Neural progenitor cell (in vitro differentiated cells): ENCODE measurements at regions not wholly inside any gene's neighbourhood (a gene's known extent, or its start where the extent isn't known, plus 50 kb on each side); places are given as distances from the start of the nearest gene placed in this dataset.

ENCODE experiments used
- DNase-seq: peaks from one replicate; pipeline ENCODE4 v3.0.0-alpha.2; 2016; ENCODE audit warnings: low spot score
- H2AFZ ChIP-seq: fragments of 200-600 bp; sonication (generic); replicated peaks from 2 replicates; pipeline ENCODE4 v1.6.1; 2016; ENCODE audit warnings: antibody characterized with exemption
- H3F3A ChIP-seq: fragments of 200-600 bp; sonication (generic); 2 replicates; pipeline ENCODE4 v1.6.1; 2016; ENCODE audit warnings: antibody characterized with exemption, low read depth
- H3K27ac ChIP-seq: fragments of 200-600 bp; sonication (generic); 2 replicates; pipeline ENCODE4 v1.5.1; 2016; ENCODE audit warnings: mild to moderate bottlenecking
- H3K27me3 ChIP-seq: fragments of 200-600 bp; sonication (generic); 2 replicates; pipeline ENCODE4 v1.6.1; 2016; ENCODE audit warnings: mild to moderate bottlenecking, moderate library complexity
- H3K36me3 ChIP-seq: fragments of 200-600 bp; sonication (generic); 2 replicates; pipeline ENCODE4 v1.5.1; 2016
- H3K4me1 ChIP-seq: fragments of 200-600 bp; sonication (generic); 2 replicates; pipeline ENCODE4 v1.6.1; 2016; ENCODE audit warnings: mixed run types
- H3K4me2 ChIP-seq: fragments of 200-600 bp; sonication (generic); 2 replicates; pipeline ENCODE4 v1.6.1; 2016
- H3K4me3 ChIP-seq: fragments of 200-600 bp; sonication (generic); 2 replicates; pipeline ENCODE4 v1.5.1; 2016
- H3K79me2 ChIP-seq: fragments of 200-600 bp; sonication (generic); 2 replicates; pipeline ENCODE4 v1.6.1; 2016; ENCODE audit warnings: low read depth
- H3K9ac ChIP-seq: fragments of 200-600 bp; sonication (generic); 2 replicates; pipeline ENCODE4 v1.6.1; 2016
- H3K9me3 ChIP-seq: fragments of 200-600 bp; sonication (generic); 2 replicates; pipeline ENCODE4 v1.5.1; 2016; ENCODE audit warnings: low read depth
- H4K20me1 ChIP-seq: fragments of 200-600 bp; sonication (generic); 2 replicates; pipeline ENCODE4 v1.6.1; 2016; ENCODE audit warnings: low read depth
- H3K27ac Mint-ChIP-seq: 3 replicates; pipeline ENCODE4 v1.8.0; 2021; ENCODE audit warnings: mixed read lengths
- H3K27me3 Mint-ChIP-seq: 2 replicates; pipeline ENCODE4 v1.8.0; 2022; ENCODE audit warnings: low read depth, mild to moderate bottlenecking, inconsistent platforms, moderate library complexity, mixed read lengths; ENCODE audit not compliant: insufficient read depth
- H3K36me3 Mint-ChIP-seq: 3 replicates; pipeline ENCODE4 v1.8.0; 2021; ENCODE audit warnings: mixed read lengths
- H3K4me1 Mint-ChIP-seq: 3 replicates; pipeline ENCODE4 v1.8.0; 2021; ENCODE audit warnings: mixed read lengths
- H3K4me3 Mint-ChIP-seq: 3 replicates; pipeline ENCODE4 v1.8.0; 2021; ENCODE audit warnings: mild to moderate bottlenecking, moderate library complexity, mixed read lengths
- H3K9me3 Mint-ChIP-seq: 3 replicates; pipeline ENCODE4 v1.8.0; 2020; ENCODE audit warnings: mixed read lengths
- CTCF ChIP-seq: fragments of 200-600 bp; sonication (generic); IDR thresholded peaks from 2 replicates; pipeline ENCODE4 v1.5.1; 2017; ENCODE audit warnings: antibody characterized with exemption, mild to moderate bottlenecking
- EZH2 ChIP-seq: fragments of 200-600 bp; sonication (generic); IDR thresholded peaks from 2 replicates; pipeline ENCODE4 v1.6.1; 2017; ENCODE audit warnings: antibody characterized with exemption, mild to moderate bottlenecking, moderate library complexity
- EZH2phosphoT487 ChIP-seq: fragments of 200-600 bp; sonication (generic); IDR thresholded peaks from 2 replicates; pipeline ENCODE4 v1.6.1; 2017; ENCODE audit warnings: antibody characterized with exemption

GRCh38 chr6:47375426-47375825, 65.7 kb upstream of the TNFRSF21 start:
- H3K27ac ChIP-seq: no peak overlapping the region
- no peak overlapping the region for H3K4me3 ChIP-seq
- H3K4me2 ChIP-seq: no peak overlapping the region
- H3F3A ChIP-seq: no peaks in the 10 kb centered on the region
- no peaks in the 10 kb centered on the region for H3K9me3 ChIP-seq
- no peaks in the 10 kb centered on the region for H3K4me1 Mint-ChIP-seq
- H3K27me3 Mint-ChIP-seq: peaks cover 2% of the 10 kb centered on the region
- H3K4me1 ChIP-seq: no peaks in the 10 kb centered on the region
- no peak overlapping the region for H3K9ac ChIP-seq
- H3K79me2 ChIP-seq: no peaks in the 10 kb centered on the region
- H3K9me3 Mint-ChIP-seq: no peaks in the 10 kb centered on the region
- no peak overlapping the region for H3K4me3 Mint-ChIP-seq
- no peak for DNase-seq
- TF ChIP-seq EZH2phosphoT487 (no peak), EZH2 (no peak), CTCF (no peak)
- no peaks in the 10 kb centered on the region for H3K36me3 ChIP-seq
- H3K27me3 ChIP-seq: no peaks in the 10 kb centered on the region
- no peak overlapping the region for H3K27ac Mint-ChIP-seq
- H2AFZ ChIP-seq: no peak overlapping the region
- H3K36me3 Mint-ChIP-seq: no peaks in the 10 kb centered on the region
- H4K20me1 ChIP-seq: no peaks in the 10 kb centered on the region

GRCh38 chr6:47376930-47377329, 67.2 kb upstream of the TNFRSF21 start:
- Histone ChIP-seq H3K36me3 (no peaks in the 10 kb centered on the region), H2AFZ (no peak overlapping the region), H3K27me3 (no peaks in the 10 kb centered on the region), H3K4me3 (no peak overlapping the region), H3K79me2 (no peaks in the 10 kb centered on the region), H3F3A (no peaks in the 10 kb centered on the region), H3K4me1 (no peaks in the 10 kb centered on the region), H3K9me3 (no peaks in the 10 kb centered on the region), H4K20me1 (no peaks in the 10 kb centered on the region), H3K27ac (no peak overlapping the region), H3K9ac (no peak overlapping the region), H3K4me2 (no peak overlapping the region)
- Mint-ChIP-seq H3K9me3 (no peaks in the 10 kb centered on the region), H3K4me1 (no peaks in the 10 kb centered on the region), H3K27me3 (peaks cover 2% of the 10 kb centered on the region), H3K4me3 (no peak overlapping the region), H3K36me3 (no peaks in the 10 kb centered on the region), H3K27ac (no peak overlapping the region)
- TF ChIP-seq EZH2 (no peak), EZH2phosphoT487 (no peak), CTCF (no peak)
- DNase-seq: no peak

GRCh38 chr6:47377971-47378370, 68.3 kb upstream of the TNFRSF21 start:
- Histone ChIP-seq H3K4me3 (no peak overlapping the region), H3K36me3 (no peaks in the 10 kb centered on the region), H3K4me2 (no peak overlapping the region), H3K27me3 (no peaks in the 10 kb centered on the region), H3K4me1 (no peaks in the 10 kb centered on the region), H3K9ac (no peak overlapping the region), H3K79me2 (no peaks in the 10 kb centered on the region), H2AFZ (no peak overlapping the region), H3K27ac (no peak overlapping the region), H3F3A (no peaks in the 10 kb centered on the region), H3K9me3 (no peaks in the 10 kb centered on the region), H4K20me1 (no peaks in the 10 kb centered on the region)
- no peaks in the 10 kb centered on the region for H3K9me3 Mint-ChIP-seq
- H3K36me3 Mint-ChIP-seq: no peaks in the 10 kb centered on the region
- H3K4me3 Mint-ChIP-seq: no peak overlapping the region
- H3K27me3 Mint-ChIP-seq: no peaks in the 10 kb centered on the region
- DNase-seq: no peak
- H3K27ac Mint-ChIP-seq: no peak overlapping the region
- TF ChIP-seq EZH2phosphoT487 (no peak), EZH2 (no peak), CTCF (no peak)
- no peaks in the 10 kb centered on the region for H3K4me1 Mint-ChIP-seq

GRCh38 chr6:47379328-47379727, 69.6 kb upstream of the TNFRSF21 start:
- H3K27ac Mint-ChIP-seq: no peak overlapping the region
- H3K4me1 Mint-ChIP-seq: no peaks in the 10 kb centered on the region
- H3K27me3 Mint-ChIP-seq: no peaks in the 10 kb centered on the region

More at GRCh38 chr6:47379328-47379727, 69.6 kb upstream of the TNFRSF21 start:
- Histone ChIP-seq H2AFZ (no peak overlapping the region), H3F3A (no peaks in the 10 kb centered on the region), H3K27ac (no peak overlapping the region), H4K20me1 (no peaks in the 10 kb centered on the region), H3K4me3 (no peak overlapping the region), H3K27me3 (no peaks in the 10 kb centered on the region), H3K36me3 (no peaks in the 10 kb centered on the region), H3K9ac (no peak overlapping the region), H3K79me2 (no peaks in the 10 kb centered on the region), H3K9me3 (no peaks in the 10 kb centered on the region), H3K4me1 (no peaks in the 10 kb centered on the region), H3K4me2 (no peak overlapping the region)
- Mint-ChIP-seq H3K9me3 (no peaks in the 10 kb centered on the region), H3K36me3 (no peaks in the 10 kb centered on the region), H3K4me3 (no peak overlapping the region)
- no peak for TF ChIP-seq EZH2phosphoT487
- no peak for TF ChIP-seq EZH2
- TF ChIP-seq CTCF: no peak
- DNase-seq: no peak
